Neural cell (in vitro differentiated cells): ENCODE measurements at regions not wholly inside any gene's neighbourhood (a gene's known extent, or its start where the extent isn't known, plus 50 kb on each side); places are given as distances from the start of the nearest gene placed in this dataset.

Experiments
- CTCF ChIP-seq: fragments of 450-650 bp; IDR thresholded peaks from 2 replicates; pipeline ENCODE4 v1.5.1; 2014; ENCODE audit warnings: antibody characterized with exemption, mild to moderate bottlenecking, moderate library complexity; ENCODE audit not compliant: poor library complexity, severe bottlenecking
- EZH2 ChIP-seq: fragments of 200-600, 300-800 bp; shearing (Covaris generic), sonication (generic); IDR thresholded peaks from 2 replicates; pipeline ENCODE4 v1.6.1; 2014; ENCODE audit warnings: antibody characterized with exemption, low read length, borderline replicate concordance, mild to moderate bottlenecking; ENCODE audit not compliant: insufficient read depth, poor library complexity, severe bottlenecking
- POLR2AphosphoS5 ChIP-seq: IDR thresholded peaks from 2 replicates; pipeline ENCODE4 v1.6.1; 2012

- no peak for TF ChIP-seq CTCF
- TF ChIP-seq EZH2, result no peak
- TF ChIP-seq POLR2AphosphoS5, result no peak
Observed at GRCh38 chr1:222976453-222976852, 161.6 kb downstream of the DISP1 start.
